ENCODE measurements at regions not wholly inside any gene's neighbourhood (a gene's known extent, or its start where the extent isn't known, plus 50 kb on each side); places are given as distances from the start of the nearest gene placed in this dataset.

GRCh38 chr4:178068136-178068535 is 625.9 kb upstream of the AGA start:
- 0 to 100% (median 80%) methylated on average over 1 to 2 of the region's 4 CpGs; no CpG with 5 or more reads in 3 of the 10 experiments for WGBS, 10 experiments
- in situ Hi-C loops (cut with MboI; ENCODE audit: low pct_unique_long_range_greater_than_20kb in 2 of 9, low sequenced_read_pairs in 9 of 9, unreplicated experiment in 9 of 9), result no loop called here
- H3K27ac ChIP-seq, result no peak overlapping the region
- H3K4me3 ChIP-seq, result no peak overlapping the region
- no peaks in the 10 kb centered on the region for H3K4me1 ChIP-seq (replicated peaks in 1 of 2)
- ATAC-seq (replicated peaks in 6 of 8), result no peak

- WGBS, 10 experiments, result 0 to 100% (median 86%) methylated on average over 1 of the region's 1 CpG
- ATAC-seq (replicated peaks in 6 of 8), result no peak
- H3K27ac ChIP-seq, result no peak overlapping the region
- no peaks in the 10 kb centered on the region for H3K4me1 ChIP-seq (replicated peaks in 1 of 2)
- in situ Hi-C loops (cut with MboI; ENCODE audit: low pct_unique_long_range_greater_than_20kb in 2 of 9, low sequenced_read_pairs in 9 of 9, unreplicated experiment in 9 of 9), result no loop called here
- H3K4me3 ChIP-seq, result no peak overlapping the region
These were observed 627.9 kb upstream of the AGA start for GRCh38 chr4:178070163-178070562.

GRCh38 chr4:178080312-178080711 is 638.1 kb upstream of the AGA start:
- no peak overlapping the region for H3K4me3 ChIP-seq
- no peaks in the 10 kb centered on the region for H3K4me1 ChIP-seq (replicated peaks in 1 of 2)
- H3K27ac ChIP-seq, result no peak overlapping the region
- in situ Hi-C loops (cut with MboI; ENCODE audit: low pct_unique_long_range_greater_than_20kb in 2 of 9, low sequenced_read_pairs in 9 of 9, unreplicated experiment in 9 of 9), result no loop called here
- no peak for ATAC-seq (replicated peaks in 6 of 8)
- 0 to 100% (median 33%) methylated on average over 1 of the region's 1 CpG; no CpG with 5 or more reads in 2 of the 10 experiments for WGBS, 10 experiments

- Histone ChIP-seq H3K27ac (no peak overlapping the region), H3K4me1 (replicated peaks in 1 of 2) (no peaks in the 10 kb centered on the region), H3K4me3 (no peak overlapping the region)
- ATAC-seq (replicated peaks in 6 of 8), result no peak
- 0 to 100% (median 65%) methylated on average over 2 of the region's 2 CpGs for WGBS, 10 experiments
- in situ Hi-C loops (cut with MboI; ENCODE audit: low pct_unique_long_range_greater_than_20kb in 2 of 9, low sequenced_read_pairs in 9 of 9, unreplicated experiment in 9 of 9), result no loop called here
These were observed 638.9 kb upstream of the AGA start for GRCh38 chr4:178081176-178081575.

- ATAC-seq (replicated peaks in 6 of 8), result no peak
- Histone ChIP-seq H3K27ac (no peak overlapping the region), H3K4me1 (replicated peaks in 1 of 2) (no peaks in the 10 kb centered on the region), H3K4me3 (no peak overlapping the region)
- 20 to 100% (median 63%) methylated on average over 1 to 3 of the region's 3 CpGs; no CpG with 5 or more reads in 2 of the 10 experiments for WGBS, 10 experiments
- in situ Hi-C loops (cut with MboI; ENCODE audit: low pct_unique_long_range_greater_than_20kb in 2 of 9, low sequenced_read_pairs in 9 of 9, unreplicated experiment in 9 of 9), result no loop called here
These were observed 639.7 kb upstream of the AGA start for GRCh38 chr4:178081896-178082295.

GRCh38 chr4:178082906-178083305 is 640.7 kb upstream of the AGA start:
- no peaks in the 10 kb centered on the region for H3K4me1 ChIP-seq (replicated peaks in 1 of 2)
- no peak overlapping the region for H3K4me3 ChIP-seq
- ATAC-seq (replicated peaks in 6 of 8), result no peak
- 0 to 100% (median 80%) methylated on average over 1 of the region's 1 CpG; no CpG with 5 or more reads in 3 of the 10 experiments for WGBS, 10 experiments
- no peak overlapping the region for H3K27ac ChIP-seq
- in situ Hi-C loops (cut with MboI; ENCODE audit: low pct_unique_long_range_greater_than_20kb in 2 of 9, low sequenced_read_pairs in 9 of 9, unreplicated experiment in 9 of 9), result no loop called here

- ATAC-seq (replicated peaks in 6 of 8), result no peak
- Histone ChIP-seq H3K4me3 (no peak overlapping the region), H3K27ac (no peak overlapping the region), H3K4me1 (replicated peaks in 1 of 2) (no peaks in the 10 kb centered on the region)
- in situ Hi-C loops (cut with MboI; ENCODE audit: low pct_unique_long_range_greater_than_20kb in 2 of 9, low sequenced_read_pairs in 9 of 9, unreplicated experiment in 9 of 9), result no loop called here
- 4 to 100% (median 72%) methylated on average over 1 to 5 of the region's 5 CpGs; no CpG with 5 or more reads in 2 of the 10 experiments for WGBS, 10 experiments
These were observed 641.7 kb upstream of the AGA start for GRCh38 chr4:178083968-178084367.

GRCh38 chr4:178086320-178086719 is 644.1 kb upstream of the AGA start:
- Histone ChIP-seq H3K4me1 (replicated peaks in 1 of 2) (no peaks in the 10 kb centered on the region), H3K4me3 (no peak overlapping the region), H3K27ac (no peak overlapping the region)
- in situ Hi-C loops (cut with MboI; ENCODE audit: low pct_unique_long_range_greater_than_20kb in 2 of 9, low sequenced_read_pairs in 9 of 9, unreplicated experiment in 9 of 9), result no loop called here
- peak in 2 of 8 experiments; percentile 45 to 51 for ATAC-seq (replicated peaks in 6 of 8)
- WGBS, 10 experiments, result 0 to 63% (median 34%) methylated on average over 1 to 2 of the region's 2 CpGs; no CpG with 5 or more reads in 1 of the 10 experiments

GRCh38 chr4:178090640-178091411 is 648.6 kb upstream of the AGA start:
- WGBS, 10 experiments, result 25 to 100% (median 81%) methylated on average over 1 to 14 of the region's 20 CpGs
- no peak for ATAC-seq (replicated peaks in 6 of 8)
- Histone ChIP-seq H3K4me3 (no peak overlapping the region), H3K4me1 (replicated peaks in 1 of 2) (no peaks in the 10 kb centered on the region), H3K27ac (no peak overlapping the region)
- in situ Hi-C loops (cut with MboI; ENCODE audit: low pct_unique_long_range_greater_than_20kb in 2 of 9, low sequenced_read_pairs in 9 of 9, unreplicated experiment in 9 of 9), result no loop called here

GRCh38 chr4:178102139-178102538 is 659.9 kb upstream of the AGA start:
- in situ Hi-C loops (cut with MboI; ENCODE audit: low pct_unique_long_range_greater_than_20kb in 2 of 9, low sequenced_read_pairs in 9 of 9, unreplicated experiment in 9 of 9), result no loop called here
- Histone ChIP-seq H3K27ac (no peak overlapping the region), H3K4me3 (no peak overlapping the region), H3K4me1 (replicated peaks in 1 of 2) (no peaks in the 10 kb centered on the region)
- no peak for ATAC-seq (replicated peaks in 6 of 8)
- 0 to 100% (median 78%) methylated on average over 1 to 5 of the region's 5 CpGs; no CpG with 5 or more reads in 1 of the 10 experiments for WGBS, 10 experiments

- no peak for ATAC-seq (replicated peaks in 6 of 8)
These were observed 663.0 kb upstream of the AGA start for GRCh38 chr4:178105242-178105641.

GRCh38 chr4:178136736-178137345 is 694.6 kb upstream of the AGA start:
- in situ Hi-C loops (cut with MboI; ENCODE audit: low pct_unique_long_range_greater_than_20kb in 2 of 9, low sequenced_read_pairs in 9 of 9, unreplicated experiment in 9 of 9), result no loop called here
- H3K4me3 ChIP-seq, result no peak overlapping the region
- no peak for ATAC-seq (replicated peaks in 6 of 8)
- H3K4me1 ChIP-seq (replicated peaks in 1 of 2), result no peaks in the 10 kb centered on the region
- 13 to 100% (median 90%) methylated on average over 1 to 4 of the region's 19 CpGs; no CpG with 5 or more reads in 6 of the 10 experiments for WGBS, 10 experiments
- no peak overlapping the region for H3K27ac ChIP-seq

More at GRCh38 chr4:178105242-178105641, 663.0 kb upstream of the AGA start:
- Histone ChIP-seq H3K4me1 (replicated peaks in 1 of 2) (no peaks in the 10 kb centered on the region), H3K4me3 (no peak overlapping the region), H3K27ac (no peak overlapping the region)
- in situ Hi-C loops (cut with MboI; ENCODE audit: low pct_unique_long_range_greater_than_20kb in 2 of 9, low sequenced_read_pairs in 9 of 9, unreplicated experiment in 9 of 9), result no loop called here
- WGBS, 10 experiments, result 0 to 80% (median 53%) methylated on average over 1 to 2 of the region's 2 CpGs

- no peak overlapping the region for H3K4me3 ChIP-seq
- ATAC-seq (replicated peaks in 6 of 8), result no peak
- WGBS, 10 experiments, result 33 to 100% (median 88%) methylated on average over 1 to 12 of the region's 22 CpGs; no CpG with 5 or more reads in 4 of the 10 experiments
- in situ Hi-C loops (cut with MboI; ENCODE audit: low pct_unique_long_range_greater_than_20kb in 2 of 9, low sequenced_read_pairs in 9 of 9, unreplicated experiment in 9 of 9), result no loop called here
- H3K27ac ChIP-seq, result no peak overlapping the region
- no peaks in the 10 kb centered on the region for H3K4me1 ChIP-seq (replicated peaks in 1 of 2)
These were observed 695.7 kb upstream of the AGA start for GRCh38 chr4:178137732-178138471.
